Tibial nerve (tissue), 4 donors: ENCODE measurements at regions not wholly inside any gene's neighbourhood (a gene's known extent, or its start where the extent isn't known, plus 50 kb on each side); places are given as distances from the start of the nearest gene placed in this dataset.
"Not testable (repeated sequence)": the region's sequence is repeated elsewhere in the genome, so short reads cannot be mapped to it uniquely, and the experiment has no call there.

ENCODE experiments used
- EP300 ChIP-seq, 2 donors: sonication (generic); formaldehyde crosslinking; IDR thresholded peaks; one replicate each; pipeline ENCODE4 v1.6.1; 2017; ENCODE audit warnings: antibody characterized with exemption in 2 of 2, mild to moderate bottlenecking in 1 of 2
- TF ChIP-seq, protein P1 (sequence below), 5 experiments: fragments of 200-600 bp in 3 of 5; fragments of 450-650 bp in 2 of 5; sonication (generic) in 3 of 5; IDR thresholded peaks; one replicate each; pipeline ENCODE4 v1.5.1; 2016 to 2019; ENCODE audit warnings: antibody characterized with exemption in 5 of 5, mild to moderate bottlenecking in 3 of 5, moderate library complexity in 2 of 5

DNA sequence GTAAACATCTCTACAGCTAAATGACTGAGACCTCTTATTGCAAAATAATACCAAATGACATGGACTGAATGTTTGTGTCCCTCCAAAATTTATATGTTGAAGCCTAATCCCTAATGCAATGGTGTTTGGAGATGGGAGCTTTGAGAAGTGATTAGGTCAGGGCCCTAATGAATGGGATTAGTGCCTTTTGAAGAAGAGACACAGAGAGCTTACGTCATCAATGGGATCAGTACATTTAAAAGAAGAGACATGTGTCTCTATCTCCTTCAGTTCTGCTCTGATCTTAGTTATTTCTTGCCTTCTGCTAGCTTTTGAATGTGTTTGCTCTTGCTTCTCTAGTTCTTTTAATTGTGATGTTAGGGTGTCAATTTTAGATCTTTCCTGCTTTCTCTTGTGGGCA, 301.6 kb upstream of the FSTL5 start:
- not testable (repeated sequence) for TF ChIP-seq EP300 (IDR thresholded peaks at IDR 0.05)
- TF ChIP-seq, protein P1, sequence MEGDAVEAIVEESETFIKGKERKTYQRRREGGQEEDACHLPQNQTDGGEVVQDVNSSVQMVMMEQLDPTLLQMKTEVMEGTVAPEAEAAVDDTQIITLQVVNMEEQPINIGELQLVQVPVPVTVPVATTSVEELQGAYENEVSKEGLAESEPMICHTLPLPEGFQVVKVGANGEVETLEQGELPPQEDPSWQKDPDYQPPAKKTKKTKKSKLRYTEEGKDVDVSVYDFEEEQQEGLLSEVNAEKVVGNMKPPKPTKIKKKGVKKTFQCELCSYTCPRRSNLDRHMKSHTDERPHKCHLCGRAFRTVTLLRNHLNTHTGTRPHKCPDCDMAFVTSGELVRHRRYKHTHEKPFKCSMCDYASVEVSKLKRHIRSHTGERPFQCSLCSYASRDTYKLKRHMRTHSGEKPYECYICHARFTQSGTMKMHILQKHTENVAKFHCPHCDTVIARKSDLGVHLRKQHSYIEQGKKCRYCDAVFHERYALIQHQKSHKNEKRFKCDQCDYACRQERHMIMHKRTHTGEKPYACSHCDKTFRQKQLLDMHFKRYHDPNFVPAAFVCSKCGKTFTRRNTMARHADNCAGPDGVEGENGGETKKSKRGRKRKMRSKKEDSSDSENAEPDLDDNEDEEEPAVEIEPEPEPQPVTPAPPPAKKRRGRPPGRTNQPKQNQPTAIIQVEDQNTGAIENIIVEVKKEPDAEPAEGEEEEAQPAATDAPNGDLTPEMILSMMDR (IDR thresholded peaks at IDR 0.05) = not testable (repeated sequence)
